MM.1S (cell line): ENCODE measurements at regions not wholly inside any gene's neighbourhood (a gene's known extent, or its start where the extent isn't known, plus 50 kb on each side); places are given as distances from the start of the nearest gene placed in this dataset.

ENCODE experiments used
- EZH2 ChIP-seq: fragments of 300-600 bp; sonication (generic); optimal IDR thresholded peaks from 2 replicates; pipeline ENCODE3; 2017; ENCODE audit warnings: low read depth, mild to moderate bottlenecking, antibody characterized with exemption, low read length, mixed read lengths
- EZH2phosphoT487 ChIP-seq: fragments of 300-600 bp; sonication (generic); IDR thresholded peaks from 2 replicates; pipeline ENCODE4 v1.6.1; 2018; ENCODE audit warnings: antibody characterized with exemption, low read length
- TF ChIP-seq, protein P1 (sequence below): fragments of 300-600 bp; sonication (generic); IDR thresholded peaks from 2 replicates; pipeline ENCODE4 v1.5.1; 2016; ENCODE audit warnings: antibody characterized with exemption, low read length, mixed read lengths

DNA sequence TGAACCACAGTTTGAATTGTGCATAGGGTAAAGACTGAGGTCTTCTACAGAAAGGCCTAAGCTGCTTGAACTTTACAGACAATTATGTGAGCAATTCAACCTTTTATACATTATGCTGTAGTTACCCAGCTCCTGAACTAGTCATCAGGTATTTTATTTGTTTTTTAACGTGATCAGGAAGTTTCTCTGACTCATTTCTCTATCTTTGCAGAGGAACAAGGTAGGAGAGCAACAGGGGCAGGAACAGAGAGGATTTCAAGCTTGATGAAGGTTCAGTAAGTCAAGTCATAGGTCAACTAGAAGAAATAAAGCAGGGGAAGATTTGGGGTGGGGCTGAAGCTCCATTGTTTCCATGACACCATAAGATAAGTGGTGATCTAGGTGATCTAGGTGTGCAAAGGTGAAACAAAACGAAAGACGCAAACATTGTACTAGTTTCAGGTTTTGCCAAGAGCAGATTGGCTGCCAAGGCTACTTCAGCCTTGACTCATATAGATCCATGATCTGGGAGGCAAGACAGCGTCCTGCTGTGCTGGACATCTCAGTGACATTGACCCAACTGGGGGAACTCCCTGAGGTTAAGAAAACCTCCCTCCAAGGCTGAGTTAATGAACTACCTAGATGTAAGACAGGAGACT is 198.1 kb downstream of the DAD1 start:
- TF ChIP-seq, protein P1, sequence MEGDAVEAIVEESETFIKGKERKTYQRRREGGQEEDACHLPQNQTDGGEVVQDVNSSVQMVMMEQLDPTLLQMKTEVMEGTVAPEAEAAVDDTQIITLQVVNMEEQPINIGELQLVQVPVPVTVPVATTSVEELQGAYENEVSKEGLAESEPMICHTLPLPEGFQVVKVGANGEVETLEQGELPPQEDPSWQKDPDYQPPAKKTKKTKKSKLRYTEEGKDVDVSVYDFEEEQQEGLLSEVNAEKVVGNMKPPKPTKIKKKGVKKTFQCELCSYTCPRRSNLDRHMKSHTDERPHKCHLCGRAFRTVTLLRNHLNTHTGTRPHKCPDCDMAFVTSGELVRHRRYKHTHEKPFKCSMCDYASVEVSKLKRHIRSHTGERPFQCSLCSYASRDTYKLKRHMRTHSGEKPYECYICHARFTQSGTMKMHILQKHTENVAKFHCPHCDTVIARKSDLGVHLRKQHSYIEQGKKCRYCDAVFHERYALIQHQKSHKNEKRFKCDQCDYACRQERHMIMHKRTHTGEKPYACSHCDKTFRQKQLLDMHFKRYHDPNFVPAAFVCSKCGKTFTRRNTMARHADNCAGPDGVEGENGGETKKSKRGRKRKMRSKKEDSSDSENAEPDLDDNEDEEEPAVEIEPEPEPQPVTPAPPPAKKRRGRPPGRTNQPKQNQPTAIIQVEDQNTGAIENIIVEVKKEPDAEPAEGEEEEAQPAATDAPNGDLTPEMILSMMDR, result no peak
- no peak for TF ChIP-seq EZH2phosphoT487
- TF ChIP-seq EZH2, result no peak
